ENCODE measurements at regions not wholly inside any gene's neighbourhood (a gene's known extent, or its start where the extent isn't known, plus 50 kb on each side); places are given as distances from the start of the nearest gene placed in this dataset.

DNA sequence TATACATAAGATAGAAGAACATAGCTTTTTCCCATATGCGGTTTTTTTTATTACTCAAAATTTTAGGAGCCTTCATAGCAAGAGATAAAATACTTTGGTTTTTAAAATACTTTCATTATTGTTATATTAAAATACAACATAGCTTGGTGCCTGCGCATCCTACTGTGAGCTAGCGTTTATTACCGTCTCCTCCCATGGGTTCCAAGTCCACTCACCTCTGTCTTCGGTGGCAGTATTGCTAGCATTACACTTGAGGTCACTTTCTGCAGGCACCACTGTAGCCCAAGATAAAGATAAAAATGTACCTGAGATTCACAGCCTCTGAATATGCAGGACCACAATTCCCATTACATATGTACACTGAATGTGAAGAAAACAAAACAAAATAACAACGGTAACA lies 326.7 kb downstream of the TPBG start:
- H3K36me3 ChIP-seq: no peaks in the 10 kb centered on the region
- DNase-seq: no peak
- intact Hi-C loops (cut with DNase I): no loop called here
- no peaks in the 10 kb centered on the region for H3K4me1 ChIP-seq
- no peaks in the 10 kb centered on the region for H3K9me3 ChIP-seq
- no peaks in the 10 kb centered on the region for H3K27me3 ChIP-seq
- ATAC-seq: no peak
- H3K4me3 ChIP-seq: no peak overlapping the region
- TF ChIP-seq, protein P1, sequence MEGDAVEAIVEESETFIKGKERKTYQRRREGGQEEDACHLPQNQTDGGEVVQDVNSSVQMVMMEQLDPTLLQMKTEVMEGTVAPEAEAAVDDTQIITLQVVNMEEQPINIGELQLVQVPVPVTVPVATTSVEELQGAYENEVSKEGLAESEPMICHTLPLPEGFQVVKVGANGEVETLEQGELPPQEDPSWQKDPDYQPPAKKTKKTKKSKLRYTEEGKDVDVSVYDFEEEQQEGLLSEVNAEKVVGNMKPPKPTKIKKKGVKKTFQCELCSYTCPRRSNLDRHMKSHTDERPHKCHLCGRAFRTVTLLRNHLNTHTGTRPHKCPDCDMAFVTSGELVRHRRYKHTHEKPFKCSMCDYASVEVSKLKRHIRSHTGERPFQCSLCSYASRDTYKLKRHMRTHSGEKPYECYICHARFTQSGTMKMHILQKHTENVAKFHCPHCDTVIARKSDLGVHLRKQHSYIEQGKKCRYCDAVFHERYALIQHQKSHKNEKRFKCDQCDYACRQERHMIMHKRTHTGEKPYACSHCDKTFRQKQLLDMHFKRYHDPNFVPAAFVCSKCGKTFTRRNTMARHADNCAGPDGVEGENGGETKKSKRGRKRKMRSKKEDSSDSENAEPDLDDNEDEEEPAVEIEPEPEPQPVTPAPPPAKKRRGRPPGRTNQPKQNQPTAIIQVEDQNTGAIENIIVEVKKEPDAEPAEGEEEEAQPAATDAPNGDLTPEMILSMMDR (IDR thresholded peaks at IDR 0.05): no peak
- H3K27ac ChIP-seq: no peak overlapping the region

DNA sequence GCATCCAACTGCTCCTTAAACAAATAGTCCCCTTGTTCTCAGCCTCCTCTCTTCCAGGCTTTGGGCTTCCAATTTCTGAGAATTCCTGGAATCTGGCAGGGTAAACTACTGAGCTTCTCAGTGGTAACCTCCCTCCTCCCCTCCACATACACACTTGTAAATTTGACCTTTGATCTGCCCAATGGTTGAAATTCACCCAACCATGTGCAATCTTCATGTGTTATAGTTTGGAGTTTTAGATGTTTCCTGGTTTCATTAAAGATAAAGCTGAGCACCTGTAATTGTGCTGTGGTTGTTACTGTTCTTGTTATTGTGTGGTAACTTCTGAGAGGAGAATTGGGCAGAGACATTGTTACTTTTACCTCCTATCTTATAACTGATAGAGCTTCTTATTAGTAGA lies 328.4 kb downstream of the TPBG start:
- Histone ChIP-seq H3K4me3 (no peak overlapping the region), H3K36me3 (no peaks in the 10 kb centered on the region), H3K4me1 (no peaks in the 10 kb centered on the region), H3K27ac (no peak overlapping the region), H3K9me3 (no peaks in the 10 kb centered on the region), H3K27me3 (no peaks in the 10 kb centered on the region)
- DNase-seq: no peak
- ATAC-seq: no peak
- TF ChIP-seq, protein P1 (IDR thresholded peaks at IDR 0.05): no peak
- intact Hi-C loops (cut with DNase I): no loop called here

DNA sequence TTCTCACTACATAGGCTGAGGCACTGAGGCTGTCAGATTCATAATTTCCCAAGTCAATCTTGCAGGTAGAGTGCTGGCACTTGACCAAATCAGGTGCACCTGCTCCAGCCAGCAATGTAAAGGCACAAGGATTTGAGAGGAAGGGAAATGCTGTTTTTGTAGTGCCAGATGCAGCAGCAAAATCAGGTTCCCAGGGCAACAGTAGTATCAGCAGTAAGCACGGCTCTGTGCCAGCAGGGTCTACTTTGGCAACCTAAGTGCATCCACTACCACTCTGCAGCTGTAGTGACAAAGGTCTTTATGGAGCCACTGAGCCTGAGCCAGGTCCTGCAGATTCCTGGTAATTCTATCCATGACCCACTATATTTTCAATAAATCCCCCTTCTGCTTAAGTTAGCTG lies 329.5 kb downstream of the TPBG start:
- Histone ChIP-seq H3K27me3 (no peaks in the 10 kb centered on the region), H3K4me1 (no peaks in the 10 kb centered on the region), H3K27ac (no peak overlapping the region), H3K4me3 (no peak overlapping the region), H3K36me3 (no peaks in the 10 kb centered on the region), H3K9me3 (no peaks in the 10 kb centered on the region)
- intact Hi-C loops (cut with DNase I): no loop called here
- DNase-seq (no peak), ATAC-seq (no peak)
- TF ChIP-seq, protein P1 (IDR thresholded peaks at IDR 0.05): no peak

DNA sequence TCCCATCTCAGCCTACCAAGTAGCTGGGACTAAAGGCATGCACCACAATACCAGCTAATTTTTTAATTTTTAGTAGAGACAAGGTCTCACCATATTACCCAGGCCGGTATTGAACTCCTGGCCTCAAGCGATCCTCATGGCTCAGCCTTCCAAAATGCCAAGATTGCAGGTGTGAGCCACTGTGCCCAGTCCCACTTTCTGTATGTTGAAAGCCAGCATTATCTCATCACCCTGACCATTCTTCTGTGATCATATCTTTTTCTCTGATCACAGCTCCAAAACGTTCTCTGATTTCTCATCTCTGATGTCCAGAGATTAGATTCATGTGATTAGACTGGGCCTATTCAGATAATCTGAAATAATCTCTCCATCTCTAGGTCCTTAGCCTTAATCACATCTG lies 337.7 kb downstream of the TPBG start:
- TF ChIP-seq, protein P1 (IDR thresholded peaks at IDR 0.05): no peak
- H3K4me3 ChIP-seq: no peak overlapping the region
- no peaks in the 10 kb centered on the region for H3K36me3 ChIP-seq
- H3K4me1 ChIP-seq: no peaks in the 10 kb centered on the region
- H3K27ac ChIP-seq: no peak overlapping the region
- ATAC-seq: no peak
- intact Hi-C loops (cut with DNase I): no loop called here
- H3K9me3 ChIP-seq: no peaks in the 10 kb centered on the region
- no peak for DNase-seq
- no peaks in the 10 kb centered on the region for H3K27me3 ChIP-seq

DNA sequence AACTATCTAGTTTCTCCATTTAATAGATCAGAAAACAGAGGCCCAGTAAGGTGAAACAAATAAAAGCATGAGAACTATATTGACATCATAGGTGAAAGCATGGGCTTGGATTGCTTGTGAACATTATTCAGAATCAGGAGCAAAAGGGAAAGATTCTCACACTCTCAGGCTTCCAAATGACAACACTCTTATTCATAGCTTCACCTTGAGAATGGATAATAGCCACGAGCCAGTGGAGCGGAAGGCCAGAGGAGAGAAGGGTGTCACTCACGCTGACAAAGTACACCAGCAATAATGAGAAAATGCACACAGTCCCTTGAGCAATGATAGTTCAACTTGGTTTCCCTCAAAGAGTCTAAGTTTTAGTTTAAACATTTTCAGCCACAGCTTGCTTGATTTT lies 339.0 kb downstream of the TPBG start:
- no peak for ATAC-seq
- no peak for DNase-seq
- intact Hi-C loops (cut with DNase I): no loop called here

DNA sequence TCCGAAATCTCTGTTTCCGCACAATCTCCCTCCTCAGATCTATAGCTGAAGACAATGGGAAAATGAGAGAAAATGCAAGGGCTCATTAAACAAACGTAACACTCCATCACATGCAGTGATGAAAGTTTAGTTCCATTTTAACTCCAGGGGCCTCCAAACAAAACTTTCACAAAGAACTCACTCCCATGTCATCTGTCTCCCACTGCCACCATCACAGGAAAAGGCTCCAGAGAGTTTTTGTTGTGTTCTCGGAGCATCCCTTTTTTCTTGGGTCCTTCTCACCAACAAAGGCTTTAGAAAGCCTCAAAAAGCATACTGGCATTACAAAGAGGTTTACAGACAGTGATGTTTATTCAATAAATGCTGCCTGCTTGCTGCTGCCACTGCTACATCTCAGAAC lies 339.6 kb downstream of the TPBG start:
- H3K27me3 ChIP-seq: no peaks in the 10 kb centered on the region
- no peak overlapping the region for H3K4me3 ChIP-seq
- H3K9me3 ChIP-seq: no peaks in the 10 kb centered on the region
- no peaks in the 10 kb centered on the region for H3K4me1 ChIP-seq
- no peaks in the 10 kb centered on the region for H3K36me3 ChIP-seq
- intact Hi-C loops (cut with DNase I): no loop called here
- DNase-seq (no peak), ATAC-seq (no peak)
- H3K27ac ChIP-seq: no peak overlapping the region
- TF ChIP-seq, protein P1 (IDR thresholded peaks at IDR 0.05): no peak

More for the DNA sequence above, 339.0 kb downstream of the TPBG start:
- no peak overlapping the region for H3K4me3 ChIP-seq
- H3K27me3 ChIP-seq: no peaks in the 10 kb centered on the region
- TF ChIP-seq, protein P1 (IDR thresholded peaks at IDR 0.05): no peak
- no peaks in the 10 kb centered on the region for H3K36me3 ChIP-seq
- no peaks in the 10 kb centered on the region for H3K9me3 ChIP-seq
- H3K4me1 ChIP-seq: no peaks in the 10 kb centered on the region
- H3K27ac ChIP-seq: no peak overlapping the region
